ENCODE measurements at regions not wholly inside any gene's neighbourhood (a gene's known extent, or its start where the extent isn't known, plus 50 kb on each side); places are given as distances from the start of the nearest gene placed in this dataset.

- TF ChIP-seq CTCF (conservative IDR thresholded peaks at IDR 0.05), result no peak
- TF ChIP-seq EZH2 (IDR thresholded peaks at IDR 0.05; ENCODE audit: low read depth), result no peak
Observed at GRCh38 chr2:39488450-39488849, 51.4 kb upstream of the MAP4K3 start.
